ENCODE measurements at regions not wholly inside any gene's neighbourhood (a gene's known extent, or its start where the extent isn't known, plus 50 kb on each side); places are given as distances from the start of the nearest gene placed in this dataset.

- Histone ChIP-seq H3K18ac (ENCODE audit: low read depth, low read length) (no peak overlapping the region), H2AFZ (replicated peaks; ENCODE audit: low read length, poor library complexity) (no peak overlapping the region), H3K9me3 (ENCODE audit: control insufficient read depth, insufficient read depth, low read length) (no peaks in the 10 kb centered on the region), H3K14ac (replicated peaks; ENCODE audit: low read depth, low read length) (no peak overlapping the region), H3K4ac (ENCODE audit: low read depth, low read length) (no peak overlapping the region), H3K23ac (ENCODE audit: low read depth, low read length) (no peak overlapping the region), H3K27me3 (ENCODE audit: control insufficient read depth, insufficient read depth, low read length) (no peaks in the 10 kb centered on the region), H4K20me1 (ENCODE audit: insufficient read depth, low read length) (no peaks in the 10 kb centered on the region), H3K27ac (ENCODE audit: insufficient read depth, low read length) (no peak overlapping the region), H3K79me1 (ENCODE audit: low read depth in 1 of 2, low read length in 2 of 2) (no peaks in the 10 kb centered on the region), H2AK5ac (ENCODE audit: low read depth, low read length) (no peak overlapping the region), H3K4me1 (ENCODE audit: control insufficient read depth, insufficient read depth, low read length) (no peaks in the 10 kb centered on the region), H4K8ac (ENCODE audit: low read depth in 2 of 2, low read length in 2 of 2) (no peak overlapping the region), H3K9me1 (ENCODE audit: insufficient read depth, low read length) (no peaks in the 10 kb centered on the region), H3K9ac (ENCODE audit: low read depth, low read length) (no peak overlapping the region), H4K91ac (ENCODE audit: insufficient read depth, low read depth, low read length) (no peak overlapping the region), H3K56ac (ENCODE audit: extremely low read depth, insufficient read depth, low read length) (no peak overlapping the region), H2AK9ac (replicated peaks; ENCODE audit: low read depth, low read length, poor library complexity) (no peak overlapping the region), H3K4me3 (ENCODE audit: insufficient read depth, low read depth, low read length) (no peak overlapping the region), H4K5ac (ENCODE audit: low read depth, low read length) (no peak overlapping the region), H2BK15ac (ENCODE audit: low read depth, low read length) (no peak overlapping the region), H2BK20ac (ENCODE audit: low read depth, low read length) (no peak overlapping the region), H2BK120ac (ENCODE audit: low read depth, low read length) (no peak overlapping the region), H3K36me3 (ENCODE audit: control insufficient read depth, insufficient read depth, low read length) (no peaks in the 10 kb centered on the region), H2BK5ac (ENCODE audit: low read depth, low read length, poor library complexity, severe bottlenecking) (no peak overlapping the region), H3K4me2 (ENCODE audit: low read depth, low read length) (no peak overlapping the region)
- DNase-seq = no peak
- intact Hi-C loops (cut with micrococcal nuclease) = no loop called here
- in situ Hi-C loops (cut with MboI; ENCODE audit: low sequenced_read_pairs) = no loop called here
- TF ChIP-seq SMC3 (IDR thresholded peaks at IDR 0.05; ENCODE audit: low read depth, low read length) (no peak), MXI1 (IDR thresholded peaks at IDR 0.05; ENCODE audit: borderline replicate concordance, low read depth, low read length) (no peak), CTCF (conservative IDR thresholded peaks at IDR 0.05; ENCODE audit: low read depth, low read length) (no peak), POLR2A (IDR thresholded peaks at IDR 0.05; ENCODE audit: low read depth, low read length) (no peak), RFX5 (IDR thresholded peaks at IDR 0.05; ENCODE audit: low read depth, low read length) (no peak), FOS (IDR thresholded peaks at IDR 0.05; ENCODE audit: low read depth, low read length) (no peak), RAD21 (IDR thresholded peaks at IDR 0.05; ENCODE audit: low read length) (no peak), MAFK (IDR thresholded peaks at IDR 0.05; ENCODE audit: low read depth, low read length) (no peak), CEBPB (IDR thresholded peaks at IDR 0.05; ENCODE audit: low read depth, low read length) (no peak), RCOR1 (IDR thresholded peaks at IDR 0.05; ENCODE audit: insufficient replicate concordance, low read length) (no peak), BHLHE40 (IDR thresholded peaks at IDR 0.05; ENCODE audit: low read depth, low read length) (no peak), MAZ (IDR thresholded peaks at IDR 0.05; ENCODE audit: borderline replicate concordance, low read depth, low read length) (no peak)
- TF ChIP-seq, protein P1, sequence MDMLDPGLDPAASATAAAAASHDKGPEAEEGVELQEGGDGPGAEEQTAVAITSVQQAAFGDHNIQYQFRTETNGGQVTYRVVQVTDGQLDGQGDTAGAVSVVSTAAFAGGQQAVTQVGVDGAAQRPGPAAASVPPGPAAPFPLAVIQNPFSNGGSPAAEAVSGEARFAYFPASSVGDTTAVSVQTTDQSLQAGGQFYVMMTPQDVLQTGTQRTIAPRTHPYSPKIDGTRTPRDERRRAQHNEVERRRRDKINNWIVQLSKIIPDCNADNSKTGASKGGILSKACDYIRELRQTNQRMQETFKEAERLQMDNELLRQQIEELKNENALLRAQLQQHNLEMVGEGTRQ (IDR thresholded peaks at IDR 0.05; ENCODE audit: low read depth, low read length) = no peak
- TF ChIP-seq, protein P2, sequence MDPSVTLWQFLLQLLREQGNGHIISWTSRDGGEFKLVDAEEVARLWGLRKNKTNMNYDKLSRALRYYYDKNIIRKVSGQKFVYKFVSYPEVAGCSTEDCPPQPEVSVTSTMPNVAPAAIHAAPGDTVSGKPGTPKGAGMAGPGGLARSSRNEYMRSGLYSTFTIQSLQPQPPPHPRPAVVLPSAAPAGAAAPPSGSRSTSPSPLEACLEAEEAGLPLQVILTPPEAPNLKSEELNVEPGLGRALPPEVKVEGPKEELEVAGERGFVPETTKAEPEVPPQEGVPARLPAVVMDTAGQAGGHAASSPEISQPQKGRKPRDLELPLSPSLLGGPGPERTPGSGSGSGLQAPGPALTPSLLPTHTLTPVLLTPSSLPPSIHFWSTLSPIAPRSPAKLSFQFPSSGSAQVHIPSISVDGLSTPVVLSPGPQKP (IDR thresholded peaks at IDR 0.05; ENCODE audit: borderline replicate concordance, low read depth, low read length) = no peak
- ATAC-seq (ENCODE audit: low read depth) = no peak
- no TSS peak for BruUV-seq (replicated peaks)
- CTCF ChIA-PET = no interaction called here
- POLR2A ChIA-PET (ENCODE audit: unreplicated experiment) = no interaction called here
- whole genome bisulfite sequencing, 2 experiments (ENCODE audit: extremely low coverage in 2 of 2, insufficient read length in 1 of 2) = 63% methylated on average over 2 of the region's 4 CpGs; no CpG with 5 or more reads in 1 of the 2 experiments
- dilution Hi-C loops (cut with HindIII; ENCODE audit: low sequenced_read_pairs, unreplicated experiment) = no loop called here
These were observed 107.6 kb downstream of the KLHL28 start for GRCh38 chr14:44854114-44854513.

All from IMR-90 (cell line).